Esophagus squamous epithelium (tissue), 5 donors: ENCODE measurements at regions not wholly inside any gene's neighbourhood (a gene's known extent, or its start where the extent isn't known, plus 50 kb on each side); places are given as distances from the start of the nearest gene placed in this dataset.

Experiments
- DNase-seq: peaks from one replicate; lab custom pipeline; 2025; lab: John Stamatoyannopoulos, UW
- H3K27ac ChIP-seq, 4 donors: fragments of 200-600 bp; sonication (generic); one replicate each; pipeline ENCODE4 v1.5.1; 2016 to 2019; ENCODE audit warnings: mild to moderate bottlenecking in 1 of 4
- H3K27me3 ChIP-seq, 4 donors: fragments of 200-600 bp; sonication (generic); 1 replicate in 3 of 4; 2 replicates in 1 of 4; pipeline versions ENCODE4 v1.5.1 to v1.6.0; 2017 to 2021; ENCODE audit warnings: antibody characterized with exemption in 1 of 4
- H3K36me3 ChIP-seq, 3 donors: fragments of 200-600 bp; sonication (generic); one replicate each; pipeline ENCODE4 v1.5.1; 2016 to 2019
- H3K4me1 ChIP-seq, 3 donors: fragments of 200-600 bp; sonication (generic); one replicate each; pipeline ENCODE4 v1.5.1; 2017 to 2019
- H3K4me3 ChIP-seq, 4 donors: fragments of 200-600 bp; sonication (generic); 1 replicate in 3 of 4; 2 replicates in 1 of 4; pipeline ENCODE4 v1.5.1; 2016 to 2019; ENCODE audit warnings: mild to moderate bottlenecking in 2 of 4, moderate library complexity in 1 of 4
- H3K9me3 ChIP-seq, 3 donors: fragments of 200-600 bp; sonication (generic); one replicate each; pipeline ENCODE4 v1.5.1; 2016 to 2019
- CTCF ChIP-seq, 6 experiments: fragments of 450-650 bp in 4 of 6; fragments of 200-600 bp in 2 of 6; sonication (generic) in 2 of 6; IDR thresholded peaks; one replicate each; pipeline ENCODE4 v1.5.1; 2016 to 2019; ENCODE audit warnings: antibody characterized with exemption in 6 of 6, mild to moderate bottlenecking in 4 of 6, moderate library complexity in 4 of 6
- POLR2A ChIP-seq, 4 donors: fragments of 450-650 bp; IDR thresholded peaks; one replicate each; pipeline ENCODE4 v1.6.1; 2017; ENCODE audit warnings: antibody characterized with exemption in 4 of 4, mild to moderate bottlenecking in 4 of 4, moderate library complexity in 3 of 4
- WGBS, 2 donors: methylation state at CpG; one replicate each; pipeline ENCODE4 v1.1.5; 2018; 5-methylcytosine and 5-hydroxymethylcytosine counted together
- intact Hi-C: fragments of 100-400 bp; cut with DNase I; formaldehyde crosslinking; loops from one replicate; pipeline ENCODE4 v1.15.0; 2022
- donor health status: DM: yes; HTN: yes; CAD: no.

GRCh38 chr14:84807673-84808072, 722.3 kb upstream of the FLRT2 start:
- TF ChIP-seq POLR2A (IDR thresholded peaks at IDR 0.05) (no peak), CTCF (IDR thresholded peaks at IDR 0.05) (no peak)
- Histone ChIP-seq H3K4me3 (no peak overlapping the region), H3K36me3 (no peaks in the 10 kb centered on the region), H3K27ac (no peak overlapping the region), H3K27me3 (no peaks in the 10 kb centered on the region), H3K4me1 (no peaks in the 10 kb centered on the region), H3K9me3 (no peaks in the 10 kb centered on the region)
- WGBS, 2 donors = 57 to 73% methylated on average over 3 of the region's 3 CpGs
- DNase-seq = no peak
- intact Hi-C loops = no loop called here

GRCh38 chr14:84809158-84809557, 720.8 kb upstream of the FLRT2 start:
- H3K4me3 ChIP-seq = no peak overlapping the region
- no peak for DNase-seq
- H3K36me3 ChIP-seq = no peaks in the 10 kb centered on the region
- H3K4me1 ChIP-seq = no peaks in the 10 kb centered on the region
- TF ChIP-seq CTCF (IDR thresholded peaks at IDR 0.05) = no peak
- no peak for TF ChIP-seq POLR2A (IDR thresholded peaks at IDR 0.05)
- H3K9me3 ChIP-seq = no peaks in the 10 kb centered on the region
- H3K27me3 ChIP-seq = no peaks in the 10 kb centered on the region
- H3K27ac ChIP-seq = no peak overlapping the region
- intact Hi-C loops = no loop called here
- WGBS, 2 donors = 38 to 56% methylated on average over 2 of the region's 2 CpGs

GRCh38 chr14:84814391-84814790, 715.6 kb upstream of the FLRT2 start:
- H3K9me3 ChIP-seq = no peaks in the 10 kb centered on the region
- no peaks in the 10 kb centered on the region for H3K36me3 ChIP-seq
- H3K27ac ChIP-seq = no peak overlapping the region
- H3K4me1 ChIP-seq = no peaks in the 10 kb centered on the region
- intact Hi-C loops = no loop called here
- no peaks in the 10 kb centered on the region for H3K27me3 ChIP-seq
- no peak for DNase-seq
- 73% methylated on average over 1 of the region's 1 CpG for WGBS, 2 donors
- H3K4me3 ChIP-seq = no peak overlapping the region
- TF ChIP-seq CTCF (IDR thresholded peaks at IDR 0.05) = no peak
- TF ChIP-seq POLR2A (IDR thresholded peaks at IDR 0.05) = no peak

GRCh38 chr14:84819528-84819927, 710.4 kb upstream of the FLRT2 start:
- Histone ChIP-seq H3K36me3 (no peaks in the 10 kb centered on the region), H3K27me3 (no peaks in the 10 kb centered on the region), H3K4me3 (no peak overlapping the region), H3K9me3 (no peaks in the 10 kb centered on the region), H3K4me1 (no peaks in the 10 kb centered on the region), H3K27ac (no peak overlapping the region)
- 70 to 78% methylated on average over 2 of the region's 2 CpGs for WGBS, 2 donors
- TF ChIP-seq CTCF (IDR thresholded peaks at IDR 0.05) (no peak), POLR2A (IDR thresholded peaks at IDR 0.05) (no peak)
- intact Hi-C loops = no loop called here
- DNase-seq = no peak

- DNase-seq = no peak
- no peaks in the 10 kb centered on the region for H3K36me3 ChIP-seq
- H3K9me3 ChIP-seq = no peaks in the 10 kb centered on the region
- intact Hi-C loops = no loop called here
- H3K4me1 ChIP-seq = no peaks in the 10 kb centered on the region
- no peak overlapping the region for H3K4me3 ChIP-seq
- no peaks in the 10 kb centered on the region for H3K27me3 ChIP-seq
- H3K27ac ChIP-seq = no peak overlapping the region
- TF ChIP-seq CTCF (IDR thresholded peaks at IDR 0.05) (no peak), POLR2A (IDR thresholded peaks at IDR 0.05) (no peak)
- 54 to 57% methylated on average over 6 to 8 of the region's 8 CpGs for WGBS, 2 donors
Measured at GRCh38 chr14:84825481-84826251, 704.3 kb upstream of the FLRT2 start.
